HG03159 (cell line): ENCODE measurements at regions not wholly inside any gene's neighbourhood (a gene's known extent, or its start where the extent isn't known, plus 50 kb on each side); places are given as distances from the start of the nearest gene placed in this dataset.
"Not testable (repeated sequence)": the region's sequence is repeated elsewhere in the genome, so short reads cannot be mapped to it uniquely, and the experiment has no call there.

Source experiments
- ATAC-seq: cut with Tn5 transposase; IDR thresholded peaks from one replicate; pipeline ENCODE4 v1.9.1; 2021; ENCODE audit warnings: mild to moderate bottlenecking, moderate library complexity; ENCODE audit not compliant: unreplicated experiment

DNA sequence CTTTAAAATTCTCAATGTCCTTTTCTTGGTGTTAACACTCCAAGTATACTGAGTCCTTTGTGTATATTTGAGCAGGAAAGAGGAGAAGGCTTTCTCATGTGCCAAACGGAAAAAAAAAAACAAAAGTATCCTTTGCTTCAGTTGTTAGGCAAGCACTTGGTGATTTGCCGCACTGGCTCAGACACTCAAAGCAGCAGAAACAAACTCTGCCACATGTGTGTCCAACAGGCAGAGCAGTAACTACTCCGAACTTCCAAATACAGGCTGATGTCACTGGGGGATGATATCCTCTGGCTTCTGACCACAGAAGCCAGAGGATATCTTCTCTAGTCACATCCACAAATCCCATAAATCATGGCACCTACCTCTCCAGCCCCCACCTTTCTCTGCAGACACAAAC, 108.0 kb upstream of the SALL3 start:
- no peak for ATAC-seq

DNA sequence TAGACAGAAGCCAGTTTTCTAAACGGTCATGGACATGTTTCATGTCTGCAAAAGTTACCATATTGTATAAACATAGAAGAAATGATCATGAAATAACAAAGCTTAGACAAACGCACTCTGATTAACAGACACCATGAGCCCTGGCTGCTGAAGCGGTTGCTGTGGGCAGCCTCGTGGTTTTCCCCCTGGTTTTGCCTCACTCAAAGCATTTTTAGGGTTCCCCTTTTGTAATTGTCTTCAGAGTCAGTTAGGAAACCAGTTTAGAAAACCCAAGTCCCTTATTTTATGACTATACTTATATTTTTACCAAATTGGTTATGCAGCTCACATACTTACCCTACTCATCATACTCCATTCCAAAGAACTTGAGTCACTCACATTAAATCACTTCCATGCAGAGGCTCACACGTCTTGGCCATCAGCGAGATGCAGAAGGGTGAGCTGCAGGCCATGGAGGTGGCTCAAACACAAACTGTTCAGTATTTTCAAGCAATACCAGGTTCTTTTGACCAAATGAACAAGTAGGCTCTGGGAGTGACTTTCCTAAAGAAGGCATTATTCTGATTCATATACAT, 105.6 kb upstream of the SALL3 start:
- no peak for ATAC-seq

DNA sequence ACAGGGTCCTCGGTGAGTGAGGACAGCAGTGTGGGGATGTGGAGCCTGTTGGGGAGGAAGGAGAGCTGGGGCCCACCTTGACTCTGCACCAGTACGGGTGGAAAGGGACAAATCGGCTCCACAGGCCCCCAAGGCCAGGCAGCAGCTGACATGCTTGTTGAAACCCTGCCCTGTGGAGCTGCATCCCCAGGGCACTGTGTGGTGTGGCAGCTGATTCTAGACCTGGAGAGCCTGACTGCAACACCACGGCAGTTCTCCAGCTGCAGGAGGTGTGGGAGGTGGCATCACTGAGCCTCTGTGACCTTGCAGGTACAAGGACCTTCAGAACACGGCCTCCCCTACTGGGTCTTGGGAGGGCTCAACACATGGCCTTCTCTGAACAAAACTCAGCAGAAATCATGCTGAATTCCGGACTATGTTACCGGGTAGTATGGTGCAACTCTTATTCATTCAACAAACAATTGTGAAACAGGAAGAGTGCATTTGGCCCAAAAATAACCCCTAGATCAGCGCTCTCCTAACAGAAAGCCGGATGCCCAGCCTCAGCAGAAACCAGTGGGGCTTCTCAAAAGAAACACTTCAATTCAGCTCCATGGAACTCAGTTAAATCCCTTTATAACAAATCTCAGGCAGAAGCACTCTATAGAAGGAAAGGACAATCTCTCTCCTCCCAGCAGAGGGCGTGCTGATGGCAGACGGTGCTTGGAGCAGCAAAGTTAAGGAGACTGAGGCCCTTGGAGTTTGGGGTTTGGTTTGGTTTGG, 104.4 kb upstream of the SALL3 start:
- ATAC-seq: no peak

DNA sequence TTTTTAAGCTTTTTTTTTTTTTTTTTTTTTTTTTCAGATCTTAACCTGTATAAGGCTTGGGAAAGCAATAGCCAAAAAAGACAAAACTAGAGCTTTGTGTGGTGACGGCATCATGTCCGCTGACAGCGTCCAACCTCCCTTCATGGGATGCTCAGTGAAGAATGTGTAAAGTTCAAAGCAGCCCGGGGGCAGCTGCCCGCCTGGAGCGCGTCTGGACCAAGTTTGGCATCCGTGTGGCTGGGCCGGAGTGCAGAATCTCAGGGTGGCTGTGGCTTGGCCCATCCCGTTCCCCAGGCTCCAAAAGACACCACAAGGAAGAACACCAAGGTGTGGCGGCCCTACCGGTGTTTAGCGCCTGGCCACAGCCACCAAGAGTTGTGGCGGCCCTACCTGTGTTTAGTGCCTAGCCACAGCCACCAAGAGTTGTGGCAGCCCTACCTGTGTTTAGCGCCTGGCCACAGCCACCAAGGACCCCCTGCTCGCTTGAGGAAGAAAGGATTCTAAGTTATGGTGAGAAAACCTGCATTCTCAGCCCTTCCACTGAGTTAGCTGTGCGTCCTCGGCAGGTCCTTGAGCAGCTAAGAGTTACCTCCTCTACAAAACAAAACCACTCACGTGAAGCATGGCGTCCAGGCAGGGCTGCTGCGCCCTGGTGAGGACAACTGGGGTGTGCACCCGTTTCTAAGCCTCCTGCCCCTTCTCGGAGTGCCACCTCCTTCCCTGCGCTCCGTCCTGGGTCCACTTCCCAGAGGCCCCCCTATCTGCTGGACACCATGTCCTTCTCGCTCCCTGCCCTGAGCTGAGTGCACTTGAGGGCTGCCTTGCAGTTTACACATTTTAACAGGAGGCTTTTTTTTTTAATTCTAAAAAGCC, 103.6 kb upstream of the SALL3 start:
- no peak for ATAC-seq

DNA sequence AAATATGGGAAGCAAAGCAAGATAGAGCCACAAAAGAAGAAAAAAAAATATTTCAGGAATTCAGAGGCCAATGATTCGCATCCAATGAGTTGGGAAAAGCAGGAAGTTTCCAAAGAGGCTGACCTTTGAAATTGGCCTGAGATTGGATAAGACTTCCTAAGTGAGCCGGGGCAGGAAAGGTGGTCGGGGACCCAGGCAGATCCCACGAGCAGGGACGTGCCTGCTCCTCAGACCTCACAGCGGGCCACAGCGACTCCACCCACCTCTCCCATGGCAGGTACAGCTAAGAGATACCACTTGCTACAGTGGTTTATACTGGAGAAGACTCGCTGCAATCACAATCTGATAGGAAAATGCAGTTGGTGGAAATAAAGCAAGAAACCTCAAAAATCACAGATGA, 102.8 kb upstream of the SALL3 start:
- ATAC-seq: no peak

DNA sequence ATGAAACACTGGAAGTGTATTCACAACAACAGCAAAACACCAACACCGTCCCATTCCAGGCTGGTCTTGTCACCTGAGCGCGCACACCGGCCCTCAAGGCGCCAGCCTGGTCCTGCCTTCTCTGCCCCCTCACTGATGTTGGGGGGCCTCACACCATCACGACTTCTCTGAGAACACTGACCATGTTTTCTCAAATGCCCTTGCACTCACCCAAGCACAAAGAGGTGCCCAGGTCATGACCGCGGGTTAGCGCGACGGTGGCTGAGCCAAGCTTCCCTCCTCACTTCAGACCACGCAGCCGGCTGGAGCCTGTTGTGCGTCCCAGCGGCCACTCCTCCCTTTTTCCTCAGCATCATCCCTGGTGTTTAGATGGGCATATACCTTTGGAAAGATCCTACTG, 101.3 kb upstream of the SALL3 start:
- no peak for ATAC-seq

DNA sequence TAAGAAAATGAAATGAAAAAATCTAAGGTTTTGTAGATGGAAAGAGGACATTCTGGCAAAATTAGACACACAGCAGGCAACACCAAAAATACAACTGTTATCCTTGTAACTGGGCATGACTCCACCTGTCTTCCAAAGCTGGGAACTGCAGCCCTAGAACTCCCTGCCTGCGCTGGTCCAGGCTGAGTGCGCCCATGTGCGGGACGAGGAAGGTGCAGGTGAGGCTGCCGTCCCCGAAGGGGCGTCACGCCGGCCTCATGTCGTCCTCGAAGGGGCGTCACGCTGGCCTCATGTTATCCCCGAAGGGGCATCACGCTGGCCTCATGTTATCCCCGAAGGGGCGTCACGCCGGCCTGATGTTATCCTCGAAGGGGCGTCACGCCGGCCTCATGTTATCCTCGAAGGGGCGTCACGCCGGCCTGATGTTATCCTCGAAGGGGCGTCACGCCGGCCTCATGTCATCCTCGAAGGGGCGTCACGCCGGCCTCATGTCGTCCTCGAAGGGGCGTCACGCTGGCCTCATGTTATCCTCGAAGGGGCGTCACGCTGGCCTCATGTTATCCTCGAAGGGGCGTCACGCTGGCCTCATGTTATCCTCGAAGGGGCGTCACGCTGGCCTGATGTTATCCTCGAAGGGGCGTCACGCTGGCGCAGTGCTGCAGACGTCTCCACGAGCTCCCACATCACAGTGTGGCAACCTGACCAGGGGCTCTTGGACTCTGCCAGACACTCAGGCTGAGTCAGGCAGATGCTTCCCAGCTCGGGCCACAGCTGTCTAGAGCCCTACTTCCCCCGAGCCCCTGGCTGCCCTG, 100.3 kb upstream of the SALL3 start:
- ATAC-seq: not testable (repeated sequence)

DNA sequence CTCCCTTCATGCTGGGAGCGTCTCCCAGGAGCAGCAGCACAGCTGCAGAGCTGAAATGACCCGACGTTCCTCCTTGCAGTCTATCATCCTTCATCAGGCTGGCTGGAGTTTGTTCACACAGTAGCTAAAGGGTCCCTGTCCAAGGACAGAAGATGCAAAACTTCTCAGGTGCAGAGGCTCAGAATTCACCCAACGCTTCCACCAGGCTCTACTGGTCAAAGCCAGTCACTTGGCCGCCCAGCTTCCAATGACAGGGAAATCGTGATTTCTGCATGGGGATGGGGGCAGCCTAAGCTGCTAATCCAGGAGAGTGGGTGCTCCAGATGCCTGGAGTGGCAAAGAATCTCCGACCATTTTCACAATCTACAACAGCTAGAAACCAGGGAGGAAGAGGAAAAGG, 97.0 kb upstream of the SALL3 start:
- no peak for ATAC-seq

DNA sequence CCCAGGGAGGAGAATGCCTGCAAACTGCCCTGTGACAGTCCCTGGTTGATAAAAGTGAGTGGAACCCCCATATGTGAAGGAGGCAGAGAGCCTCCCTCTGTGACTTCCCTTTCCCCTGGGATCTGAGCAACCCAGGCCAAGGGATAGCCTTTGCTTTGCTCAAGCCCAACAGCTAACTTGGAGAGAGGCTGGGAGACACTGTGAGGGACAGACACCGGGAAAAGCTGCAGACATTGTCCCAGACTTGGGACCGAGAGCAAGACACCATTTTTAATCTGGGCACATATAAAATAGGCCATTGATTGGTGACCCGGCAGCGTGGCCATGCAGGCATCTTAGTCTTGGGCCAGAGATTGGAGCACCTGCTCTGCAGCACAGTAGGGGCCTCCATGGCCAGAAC, 96.1 kb upstream of the SALL3 start:
- no peak for ATAC-seq

DNA sequence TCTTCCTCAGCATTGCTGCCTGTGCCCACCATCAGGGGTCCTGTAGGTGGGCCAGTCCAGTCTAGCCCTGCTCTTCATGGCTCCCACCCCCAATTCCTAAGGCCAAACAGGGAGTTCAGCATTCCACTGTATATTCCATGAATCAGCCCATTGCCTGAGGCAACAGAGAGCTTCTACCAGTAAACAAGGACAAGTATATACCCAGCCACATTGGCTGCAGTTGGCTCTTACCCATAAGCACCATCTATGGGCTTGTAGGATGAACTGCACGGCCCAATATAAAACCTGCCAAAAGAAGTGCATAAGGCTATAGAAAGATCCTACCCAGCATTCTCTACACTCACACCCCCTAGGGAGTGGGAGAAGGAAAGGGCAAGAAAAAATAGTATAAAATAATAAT, 95.1 kb upstream of the SALL3 start:
- no peak for ATAC-seq

DNA sequence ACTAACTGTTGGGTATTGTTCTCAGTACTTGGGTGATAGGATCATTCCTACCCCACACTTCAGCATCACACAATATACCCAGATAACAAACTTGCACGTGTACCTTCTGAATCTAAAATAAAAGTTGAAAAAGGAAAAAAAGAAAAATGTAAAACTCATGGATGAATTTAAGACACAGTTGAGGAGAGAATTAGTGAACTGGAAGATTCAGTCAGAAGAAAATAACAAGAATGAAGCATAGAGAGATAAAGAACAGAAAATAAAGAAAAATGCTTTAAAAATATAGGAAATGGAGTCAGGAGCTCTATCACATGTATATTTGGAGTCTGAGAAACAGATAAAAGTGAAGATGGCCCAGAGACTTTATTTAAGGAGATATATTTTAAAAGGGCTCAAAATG, 90.4 kb upstream of the SALL3 start:
- ATAC-seq: no peak

DNA sequence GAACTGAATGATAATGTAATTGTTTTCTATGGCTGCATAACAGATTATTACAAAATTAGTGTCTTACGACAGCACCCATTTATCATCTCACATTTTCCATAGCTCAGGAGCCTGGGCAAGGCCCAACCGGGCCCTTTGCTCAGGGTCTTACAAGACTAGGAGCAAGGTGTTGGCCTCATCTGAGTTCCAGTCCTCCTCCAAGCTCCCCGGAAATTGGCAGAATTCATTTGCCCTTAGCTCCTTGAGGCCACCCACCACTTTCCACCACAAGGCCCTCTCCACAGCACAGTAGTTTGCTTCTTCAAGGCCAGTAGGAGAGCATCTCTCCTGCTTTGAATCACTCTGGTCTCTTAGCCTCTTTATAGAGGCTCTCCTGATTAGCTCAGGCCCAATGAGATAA, 89.2 kb upstream of the SALL3 start:
- ATAC-seq: no peak

DNA sequence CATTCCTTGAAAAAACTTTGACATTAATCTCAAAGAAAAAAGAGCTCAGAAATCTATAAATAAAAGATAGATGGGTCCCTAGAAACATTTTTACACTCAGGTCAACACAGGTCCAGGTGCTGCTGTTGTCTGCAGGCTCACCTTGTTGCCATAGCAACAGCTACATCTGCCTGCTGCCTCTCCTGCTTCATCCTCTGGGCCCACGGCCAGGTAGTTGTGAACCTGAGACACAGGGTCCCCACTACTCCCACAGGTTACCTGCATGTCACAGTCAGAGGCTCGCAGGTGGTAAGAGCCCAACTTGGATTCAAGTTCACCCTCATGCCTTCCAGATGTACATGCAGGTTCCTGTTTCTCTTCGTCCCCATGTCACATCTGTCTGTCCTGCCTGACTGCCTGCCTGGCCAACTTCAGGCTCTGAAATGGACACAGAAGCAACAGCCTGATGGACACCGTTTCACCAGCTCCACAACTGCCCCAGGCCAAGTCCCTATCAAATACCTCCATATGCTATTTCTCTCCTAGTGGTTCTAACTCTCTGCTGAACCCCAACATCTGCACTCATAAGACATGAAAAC, 88.3 kb upstream of the SALL3 start:
- no peak for ATAC-seq

DNA sequence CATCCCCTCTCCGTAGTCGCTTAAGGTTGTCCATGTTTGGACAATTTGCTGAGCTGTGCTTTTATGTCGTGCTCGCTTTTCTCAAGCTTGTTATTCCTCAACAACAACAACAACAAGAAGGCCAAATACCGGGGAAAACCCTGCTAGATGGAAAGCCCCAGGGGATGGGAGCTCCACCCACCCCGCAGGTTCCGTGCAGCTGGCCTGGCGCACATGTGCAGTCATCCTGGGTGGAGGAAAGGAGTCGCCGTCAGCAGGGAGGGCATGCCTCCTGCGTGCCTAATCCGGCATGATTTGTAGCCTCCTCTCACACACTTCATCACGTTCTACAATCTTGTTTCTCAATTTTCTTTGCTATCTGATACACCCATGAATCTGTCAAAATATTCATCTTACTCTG, 87.4 kb upstream of the SALL3 start:
- no peak for ATAC-seq

DNA sequence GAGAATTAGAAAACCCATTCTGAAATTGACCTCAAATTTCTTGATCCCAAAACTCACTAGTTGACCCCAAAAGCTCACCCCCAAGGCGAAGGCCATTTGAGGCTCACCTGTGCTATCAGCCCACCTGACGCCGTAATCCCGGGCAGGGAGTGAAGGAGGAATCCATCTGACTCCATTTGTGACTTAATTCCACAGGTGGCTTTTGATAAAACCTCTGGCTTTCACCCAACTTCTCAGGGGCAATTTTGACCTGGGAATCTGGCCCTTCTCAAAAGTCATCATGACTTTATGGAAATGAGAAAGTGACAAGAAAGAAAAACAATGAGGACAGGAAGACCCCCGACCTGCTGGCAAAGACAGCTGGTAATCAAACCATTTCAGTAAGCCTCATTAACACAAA, 86.9 kb upstream of the SALL3 start:
- no peak for ATAC-seq

DNA sequence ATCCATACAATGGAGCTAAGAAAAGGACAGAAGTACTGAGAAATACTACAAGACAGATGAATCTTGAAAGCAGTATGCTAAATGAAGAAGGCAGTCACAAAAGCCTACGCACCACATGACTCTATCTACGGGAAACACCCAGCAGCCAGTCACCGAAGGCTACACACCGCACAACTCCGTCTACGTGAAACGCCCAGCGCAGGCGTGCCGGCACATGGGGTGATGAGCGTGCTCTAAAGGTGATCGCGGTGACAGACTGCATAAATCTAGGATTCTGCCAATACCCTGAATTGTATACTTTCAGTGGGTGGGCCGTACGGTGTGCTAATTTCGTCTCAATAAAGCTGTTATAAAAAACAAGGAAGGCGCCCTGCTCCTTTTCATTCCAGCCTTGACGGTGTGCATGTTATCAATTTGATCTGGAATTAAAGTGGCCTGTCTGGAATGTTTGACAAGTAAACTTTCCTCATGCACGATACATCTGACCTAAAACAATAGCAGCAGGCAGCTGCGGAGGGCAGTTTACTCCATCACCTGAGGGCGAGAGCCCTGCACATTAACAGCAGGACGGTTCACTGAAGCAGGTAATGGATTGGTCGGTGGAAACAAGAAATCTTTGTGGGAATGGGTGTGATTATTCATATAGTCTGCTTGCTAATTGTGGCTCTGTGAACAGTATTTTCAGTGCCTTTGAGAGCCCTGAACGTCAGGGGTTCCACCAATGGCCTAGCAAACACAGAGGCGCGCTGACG, 86.2 kb upstream of the SALL3 start:
- ATAC-seq: no peak

DNA sequence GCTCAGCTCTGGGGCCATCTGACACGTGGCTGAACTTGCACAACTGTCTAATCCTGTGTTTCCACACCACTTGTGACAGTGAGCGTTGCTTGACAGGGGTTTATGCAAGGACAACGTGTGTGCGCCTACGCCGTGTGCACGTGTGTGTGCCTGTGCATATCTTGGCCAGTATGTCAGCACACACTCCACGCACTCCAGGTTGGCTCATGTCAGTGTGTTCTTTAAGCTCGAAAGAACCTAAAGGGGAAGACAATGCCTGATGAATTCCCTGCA, 85.6 kb upstream of the SALL3 start:
- no peak for ATAC-seq

DNA sequence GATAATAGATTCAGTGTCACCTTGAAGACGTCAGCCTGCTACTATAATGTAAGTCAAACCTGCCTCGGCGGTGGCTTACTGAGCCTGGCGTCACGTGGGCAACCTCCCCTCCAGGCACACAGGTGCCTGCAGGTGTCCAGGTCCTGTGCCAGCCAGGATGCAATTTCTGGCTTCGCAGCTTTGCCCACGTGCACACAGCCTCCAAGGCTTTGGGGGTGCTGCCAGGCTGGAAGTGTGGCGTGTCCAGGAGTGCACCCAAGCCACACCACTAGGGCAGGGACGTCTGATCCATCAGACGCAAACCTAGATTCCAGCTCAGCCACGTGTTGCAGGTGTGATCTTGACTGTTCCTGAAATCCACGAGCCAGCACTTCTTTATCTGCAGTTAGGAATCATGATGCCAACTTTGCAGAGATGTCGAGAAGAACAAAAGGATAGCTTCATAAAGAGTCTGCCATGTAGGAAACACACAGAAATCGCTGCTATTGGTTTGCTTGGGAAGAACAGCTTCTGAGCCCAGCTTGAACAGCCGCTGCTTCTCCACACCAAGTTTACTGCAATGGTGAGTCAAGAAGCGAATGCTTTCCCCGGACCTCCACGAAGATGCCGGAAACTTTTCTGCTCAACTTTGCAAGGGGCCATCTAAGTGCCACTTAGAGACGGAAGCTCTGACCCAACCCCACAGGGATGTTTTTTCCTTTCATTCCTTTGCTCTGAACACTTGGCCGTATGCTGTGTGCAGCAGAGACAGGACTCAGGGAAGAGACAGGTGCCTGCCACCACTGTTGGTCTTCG, 84.2 kb upstream of the SALL3 start:
- no peak for ATAC-seq

DNA sequence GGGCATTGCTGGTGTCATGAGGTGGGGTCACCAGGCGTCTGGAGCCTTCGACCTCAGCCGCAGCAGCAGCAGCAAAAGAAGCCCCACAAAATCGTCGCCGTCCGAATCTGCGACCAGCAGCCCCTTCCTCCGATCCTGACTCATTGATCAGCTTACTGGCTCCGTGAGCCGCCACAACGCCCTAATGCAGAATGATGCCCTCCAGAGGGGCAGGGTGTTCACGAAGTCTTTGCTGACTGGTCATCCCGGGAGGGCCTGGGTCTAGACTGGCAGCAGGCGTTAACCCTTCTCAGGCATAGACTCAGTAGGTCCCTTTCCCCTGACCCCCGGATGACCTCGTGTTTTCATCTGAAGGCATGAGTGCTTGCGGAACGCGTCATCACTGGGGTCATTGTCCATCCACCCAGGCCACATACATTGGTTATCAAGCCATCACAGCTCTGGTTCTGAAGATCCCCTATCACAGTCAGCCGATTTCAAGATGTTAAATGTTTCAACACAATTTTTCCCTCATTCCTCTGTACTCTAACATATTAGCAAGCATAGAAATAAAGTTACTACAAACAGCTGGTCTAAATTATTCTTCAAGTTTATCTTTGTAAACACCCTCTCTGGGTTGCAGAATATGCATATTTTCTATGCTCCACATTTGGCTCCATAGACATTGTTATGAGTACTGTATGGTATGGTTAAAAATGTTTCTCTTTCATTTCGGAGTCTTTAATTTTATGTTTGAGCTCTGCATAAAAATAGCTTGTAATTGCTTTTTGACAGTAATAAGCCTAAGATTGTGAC, 83.3 kb upstream of the SALL3 start:
- ATAC-seq: no peak
